Body of pancreas (tissue), 4 donors: ENCODE measurements at regions not wholly inside any gene's neighbourhood (a gene's known extent, or its start where the extent isn't known, plus 50 kb on each side); places are given as distances from the start of the nearest gene placed in this dataset.

Experiments
- ATAC-seq: fragments of 150-250 bp; one replicate; pipeline ENCODE4 v1.9.1; 2016
- DNase-seq, 4 donors: peaks; one replicate each; pipeline ENCODE4 v3.0.0-alpha.2; 2019
- H3K27ac ChIP-seq, 4 donors: fragments of 200-600 bp; sonication (generic); 1 replicate in 3 of 4; 2 replicates in 1 of 4; pipeline versions ENCODE4 v1.5.1 to v1.6.1; 2016 to 2019; ENCODE audit warnings: mild to moderate bottlenecking in 1 of 4, mixed read lengths in 1 of 4, moderate library complexity in 1 of 4
- H3K27me3 ChIP-seq, 2 donors: fragments of 200-600 bp; sonication (generic); one replicate each; pipeline ENCODE4 v1.6.0; 2016; ENCODE audit warnings: mild to moderate bottlenecking in 1 of 2
- H3K36me3 ChIP-seq, 2 donors: fragments of 200-600 bp; sonication (generic); replicated peaks in 1 of 2; 2 replicates each; pipeline ENCODE4 v1.5.1; 2016; ENCODE audit warnings: low read depth in 2 of 2; ENCODE audit not compliant: insufficient read depth in 1 of 2
- H3K4me1 ChIP-seq: fragments of 200-600 bp; sonication (generic); one replicate; pipeline ENCODE4 v1.6.0; 2016
- H3K4me3 ChIP-seq, 2 donors: fragments of 200-600 bp; sonication (generic); 1 replicate in 1 of 2; 2 replicates in 1 of 2; pipeline ENCODE4 v1.5.1; 2016 to 2019
- H3K9me3 ChIP-seq, 3 donors: fragments of 200-600 bp; sonication (generic); 1 replicate in 2 of 3; 2 replicates in 1 of 3; pipeline ENCODE4 v1.5.1; 2016
- POLR2A ChIP-seq, 3 donors: fragments of 450-650 bp; IDR thresholded peaks; one replicate each; pipeline ENCODE4 v1.6.1; 2016; ENCODE audit warnings: antibody characterized with exemption in 3 of 3, mild to moderate bottlenecking in 2 of 3
- WGBS, 2 donors: methylation state at CpG; one replicate each; pipeline ENCODE4 v1.1.5; 2017; 5-methylcytosine and 5-hydroxymethylcytosine counted together
- intact Hi-C: fragments of 100-400 bp; cut with DNase I; formaldehyde crosslinking; loops from one replicate; pipeline ENCODE4 v1.15.1; 2023
- TF ChIP-seq, protein P1 (sequence below), 7 experiments: fragments of 450-650 bp in 4 of 7; fragments of 200-600 bp in 3 of 7; sonication (generic) in 3 of 7; IDR thresholded peaks; one replicate each; pipeline ENCODE4 v1.5.1; 2016 to 2019; ENCODE audit warnings: antibody characterized with exemption in 7 of 7

DNA sequence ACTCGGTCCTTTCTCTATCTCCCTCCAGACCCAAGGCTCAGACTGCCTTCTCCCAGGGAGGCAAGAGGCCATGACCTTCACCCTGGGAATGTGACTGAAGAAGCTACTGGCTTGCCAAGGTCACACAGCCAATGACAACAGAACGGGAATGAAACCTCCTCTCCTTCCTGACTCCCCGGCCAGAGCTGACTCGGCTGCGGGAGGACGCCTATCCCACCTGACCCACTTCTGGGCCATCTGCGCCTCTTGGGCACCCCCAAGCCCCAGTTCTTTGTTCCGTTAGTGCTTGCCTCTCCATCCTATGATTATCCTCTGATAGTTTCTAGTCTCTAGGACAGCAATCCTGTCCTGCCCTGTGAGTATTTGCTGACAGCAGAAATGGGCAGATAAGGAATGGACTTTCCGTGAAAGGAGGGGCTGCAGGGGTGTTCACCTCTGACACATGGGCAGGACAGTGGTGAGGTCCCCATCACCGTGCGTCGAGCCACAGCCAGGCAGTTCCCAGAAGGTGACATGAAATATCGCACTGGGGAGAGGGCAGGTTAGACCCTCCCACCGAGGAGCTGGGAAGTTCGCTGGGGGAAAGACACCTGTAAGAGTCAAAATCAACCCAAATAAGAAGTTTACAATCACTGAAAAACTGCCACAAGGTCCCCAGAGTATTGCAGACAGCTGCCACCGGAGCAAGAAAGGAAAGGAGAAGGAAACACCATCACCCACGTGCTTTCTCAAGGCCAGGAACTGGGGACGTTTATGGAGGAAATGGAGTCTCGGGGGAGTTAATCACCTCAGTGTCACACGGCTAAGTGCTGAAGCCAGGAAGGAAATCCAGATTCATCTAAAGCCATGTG is 63.0 kb downstream of the INSIG1 start:
- Histone ChIP-seq H3K27ac (no peak overlapping the region), H3K27me3 (peaks cover 0 to 4% of the 10 kb centered on the region in 2 donors), H3K4me1 (no peaks in the 10 kb centered on the region), H3K4me3 (no peak overlapping the region), H3K36me3 (no peaks in the 10 kb centered on the region), H3K9me3 (no peaks in the 10 kb centered on the region)
- ATAC-seq: no peak
- DNase-seq: no peak
- 38 to 52% methylated on average over 20 of the region's 20 CpGs for WGBS, 2 donors
- intact Hi-C loops: no loop called here
- no peak for TF ChIP-seq POLR2A (IDR thresholded peaks at IDR 0.05)
- TF ChIP-seq, protein P1, sequence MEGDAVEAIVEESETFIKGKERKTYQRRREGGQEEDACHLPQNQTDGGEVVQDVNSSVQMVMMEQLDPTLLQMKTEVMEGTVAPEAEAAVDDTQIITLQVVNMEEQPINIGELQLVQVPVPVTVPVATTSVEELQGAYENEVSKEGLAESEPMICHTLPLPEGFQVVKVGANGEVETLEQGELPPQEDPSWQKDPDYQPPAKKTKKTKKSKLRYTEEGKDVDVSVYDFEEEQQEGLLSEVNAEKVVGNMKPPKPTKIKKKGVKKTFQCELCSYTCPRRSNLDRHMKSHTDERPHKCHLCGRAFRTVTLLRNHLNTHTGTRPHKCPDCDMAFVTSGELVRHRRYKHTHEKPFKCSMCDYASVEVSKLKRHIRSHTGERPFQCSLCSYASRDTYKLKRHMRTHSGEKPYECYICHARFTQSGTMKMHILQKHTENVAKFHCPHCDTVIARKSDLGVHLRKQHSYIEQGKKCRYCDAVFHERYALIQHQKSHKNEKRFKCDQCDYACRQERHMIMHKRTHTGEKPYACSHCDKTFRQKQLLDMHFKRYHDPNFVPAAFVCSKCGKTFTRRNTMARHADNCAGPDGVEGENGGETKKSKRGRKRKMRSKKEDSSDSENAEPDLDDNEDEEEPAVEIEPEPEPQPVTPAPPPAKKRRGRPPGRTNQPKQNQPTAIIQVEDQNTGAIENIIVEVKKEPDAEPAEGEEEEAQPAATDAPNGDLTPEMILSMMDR (IDR thresholded peaks at IDR 0.05): no peak

DNA sequence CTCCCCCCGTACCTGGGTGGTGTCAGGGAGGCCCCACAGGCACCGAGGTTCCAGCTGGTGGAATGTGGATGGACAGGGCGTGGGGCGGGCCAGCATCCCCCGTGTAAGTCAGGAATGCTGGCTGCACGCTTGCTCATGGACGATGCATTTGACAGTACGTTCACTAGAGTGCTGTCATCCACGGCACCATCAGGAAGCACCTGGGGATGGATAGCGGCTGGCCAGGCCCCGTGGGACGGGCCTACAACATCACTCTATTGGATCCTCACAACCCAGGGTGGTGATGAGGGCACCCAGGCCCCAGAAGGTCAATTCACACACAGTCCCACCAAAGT is 63.6 kb downstream of the INSIG1 start:
- 69 to 74% methylated on average over 5 to 12 of the region's 12 CpGs for WGBS, 2 donors
- no peak for TF ChIP-seq POLR2A (IDR thresholded peaks at IDR 0.05)
- TF ChIP-seq, protein P1 (IDR thresholded peaks at IDR 0.05): no peak
- no peak overlapping the region for H3K4me3 ChIP-seq
- no peaks in the 10 kb centered on the region for H3K9me3 ChIP-seq
- DNase-seq (no peak), ATAC-seq (no peak)
- no peaks in the 10 kb centered on the region for H3K36me3 ChIP-seq
- intact Hi-C loops: no loop called here
- H3K27ac ChIP-seq: no peak overlapping the region
- H3K4me1 ChIP-seq: no peaks in the 10 kb centered on the region
- H3K27me3 ChIP-seq: peaks cover 0 to 4% of the 10 kb centered on the region in 2 donors

- intact Hi-C loops: no loop called here
- DNase-seq: no peak
- H3K4me3 ChIP-seq: no peak overlapping the region
These were observed 64.3 kb downstream of the INSIG1 start for GRCh38 chr7:155361947-155362346.

DNA sequence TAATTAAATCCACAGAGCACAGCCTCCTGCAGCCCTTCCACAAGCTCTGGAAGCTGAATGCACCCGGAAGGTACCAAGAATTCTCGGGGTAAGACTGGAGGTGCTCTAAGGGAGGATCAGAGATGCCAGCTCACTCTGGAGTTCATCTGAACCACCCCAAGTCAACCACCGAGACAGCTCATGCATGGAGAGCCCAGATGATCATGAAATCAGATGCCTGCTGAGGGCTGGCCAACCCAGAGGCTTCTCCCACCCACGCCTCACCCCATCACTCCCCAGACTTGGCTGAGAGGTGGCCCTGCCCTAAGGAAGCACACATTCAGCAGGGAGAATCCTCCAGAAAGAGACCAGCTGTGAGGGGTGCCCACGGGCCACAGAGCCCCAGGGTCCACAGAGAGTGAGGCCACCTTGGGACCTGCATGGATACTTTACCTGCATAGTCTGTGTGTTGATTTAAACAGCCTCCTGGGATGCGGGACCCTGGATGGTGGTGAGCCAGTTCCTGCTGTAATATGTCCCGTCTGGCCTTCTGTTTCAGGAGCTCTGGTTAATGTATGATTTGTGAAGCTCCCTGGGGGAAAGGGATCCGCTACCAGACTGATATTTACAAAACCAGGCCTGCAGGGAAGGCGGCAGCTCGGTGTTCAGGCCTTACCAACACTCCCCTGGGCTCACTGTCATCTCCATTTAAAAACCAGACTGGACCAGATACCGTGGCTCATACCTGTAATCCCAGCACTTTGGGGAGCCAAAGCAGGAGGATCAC is 64.9 kb downstream of the INSIG1 start:
- Histone ChIP-seq H3K27ac (no peak overlapping the region), H3K27me3 (peaks cover 0 to 4% of the 10 kb centered on the region in 2 donors), H3K4me3 (no peak overlapping the region), H3K36me3 (no peaks in the 10 kb centered on the region), H3K9me3 (no peaks in the 10 kb centered on the region), H3K4me1 (no peaks in the 10 kb centered on the region)
- DNase-seq (no peak), ATAC-seq (no peak)
- TF ChIP-seq, protein P1 (IDR thresholded peaks at IDR 0.05): no peak
- no peak for TF ChIP-seq POLR2A (IDR thresholded peaks at IDR 0.05)
- 68 to 78% methylated on average over 6 to 11 of the region's 11 CpGs for WGBS, 2 donors
- intact Hi-C loops: no loop called here

More at GRCh38 chr7:155361947-155362346, 64.3 kb downstream of the INSIG1 start:
- Histone ChIP-seq H3K9me3 (no peaks in the 10 kb centered on the region), H3K4me1 (no peaks in the 10 kb centered on the region), H3K27me3 (peaks cover 0 to 4% of the 10 kb centered on the region in 2 donors), H3K27ac (no peak overlapping the region), H3K36me3 (no peaks in the 10 kb centered on the region)
- WGBS, 2 donors: 82 to 90% methylated on average over 6 to 7 of the region's 7 CpGs
- TF ChIP-seq POLR2A (IDR thresholded peaks at IDR 0.05): no peak
- TF ChIP-seq, protein P1 (IDR thresholded peaks at IDR 0.05): no peak
- ATAC-seq: no peak
